Fibroblast of lung (primary cell): ENCODE measurements at regions not wholly inside any gene's neighbourhood (a gene's known extent, or its start where the extent isn't known, plus 50 kb on each side); places are given as distances from the start of the nearest gene placed in this dataset.
"Not testable (repeated sequence)": the region's sequence is repeated elsewhere in the genome, so short reads cannot be mapped to it uniquely, and the experiment has no call there.

Experiments
- DNase-seq, 2 donors: peaks; one replicate each; pipeline versions ENCODE4 v3.0.0 to v3.0.0-alpha.2; 2010; ENCODE audit warnings: low read depth in 2 of 2
- H2AFZ ChIP-seq: 2 replicates; pipeline ENCODE4 v1.5.1; 2012; ENCODE audit warnings: low read length, control low read depth, inconsistent platforms
- H3K27ac ChIP-seq: 2 replicates; pipeline ENCODE4 v1.5.1; 2011; ENCODE audit warnings: low read length, control low read depth; ENCODE audit not compliant: insufficient read depth
- H3K27me3 ChIP-seq: 2 replicates; pipeline ENCODE4 v1.5.1; 2011; ENCODE audit warnings: mild to moderate bottlenecking, low read length; ENCODE audit not compliant: control insufficient read depth, insufficient read depth
- H3K36me3 ChIP-seq: 2 replicates; pipeline ENCODE4 v1.5.1; 2011; ENCODE audit warnings: low read length; ENCODE audit not compliant: control insufficient read depth, insufficient read depth
- H3K4me1 ChIP-seq: 2 replicates; pipeline ENCODE4 v1.5.1; 2011; ENCODE audit warnings: low read length; ENCODE audit not compliant: control insufficient read depth, insufficient read depth; ENCODE audit errors: extremely low read depth
- H3K4me2 ChIP-seq: 2 replicates; pipeline ENCODE4 v1.5.1; 2011; ENCODE audit warnings: low read length, control low read depth; ENCODE audit not compliant: insufficient read depth; ENCODE audit errors: extremely low read depth
- H3K4me3 ChIP-seq, 4 experiments: fragments of 200-600 bp in 1 of 4; sonication (generic) in 1 of 4; replicated peaks in 1 of 4; 2 replicates each; pipeline ENCODE4 v1.5.1; 2011 to 2016; ENCODE audit warnings: low read length in 4 of 4, low read depth in 3 of 4, mild to moderate bottlenecking in 3 of 4, control low read depth in 2 of 4, inconsistent platforms in 1 of 4, mixed read lengths in 1 of 4; ENCODE audit not compliant: insufficient read depth in 1 of 4; ENCODE audit errors: control extremely low read depth in 1 of 4
- H3K79me2 ChIP-seq: 2 replicates; pipeline ENCODE4 v1.5.1; 2012; ENCODE audit warnings: mild to moderate bottlenecking, low read length, inconsistent platforms; ENCODE audit not compliant: control insufficient read depth, insufficient read depth
- H3K9ac ChIP-seq: 2 replicates; pipeline ENCODE4 v1.5.1; 2011; ENCODE audit warnings: mild to moderate bottlenecking, low read length, control low read depth; ENCODE audit not compliant: insufficient read depth
- H3K9me3 ChIP-seq: 2 replicates; pipeline ENCODE4 v1.5.1; 2012; ENCODE audit warnings: low read depth, low read length; ENCODE audit not compliant: control insufficient read depth, insufficient read depth
- H4K20me1 ChIP-seq: 2 replicates; pipeline ENCODE4 v1.5.1; 2011; ENCODE audit warnings: low read length; ENCODE audit not compliant: control insufficient read depth, insufficient read depth; ENCODE audit errors: extremely low read depth
- CTCF ChIP-seq, 2 donors: IDR thresholded peaks in 1 of 2; conservative IDR thresholded peaks in 1 of 2; 1 replicate in 1 of 2; 2 replicates in 1 of 2; pipeline ENCODE4 v1.5.1; 2011 to 2012; ENCODE audit warnings: low read length in 2 of 2, control low read depth in 1 of 2, inconsistent platforms in 1 of 2, low read depth in 1 of 2, mild to moderate bottlenecking in 1 of 2
- EZH2 ChIP-seq: IDR thresholded peaks from 2 replicates; pipeline ENCODE4 v1.5.1; 2012; ENCODE audit warnings: low read length, control low read depth, mild to moderate bottlenecking; ENCODE audit errors: missing control alignments

GRCh38 chr5:9815051-9815450 is 184.9 kb upstream of the TAS2R1 start:
- TF ChIP-seq CTCF (conservative IDR thresholded peaks at IDR 0.05 in 1 of 2, IDR thresholded peaks at IDR 0.05 in 1 of 2; ENCODE audit: low read depth in 1 of 2, low read length in 2 of 2) (no peak), EZH2 (no peak)
- Histone ChIP-seq H3K4me2 (no peak overlapping the region), H4K20me1 (no peaks in the 10 kb centered on the region), H3K4me3 (no peak overlapping the region), H3K9ac (no peak overlapping the region), H3K36me3 (no peaks in the 10 kb centered on the region), H3K27ac (no peak overlapping the region), H3K9me3 (no peaks in the 10 kb centered on the region), H3K4me1 (no peaks in the 10 kb centered on the region), H2AFZ (no peak overlapping the region), H3K27me3 (no peaks in the 10 kb centered on the region), H3K79me2 (no peaks in the 10 kb centered on the region)
- DNase-seq, result no peak

DNA sequence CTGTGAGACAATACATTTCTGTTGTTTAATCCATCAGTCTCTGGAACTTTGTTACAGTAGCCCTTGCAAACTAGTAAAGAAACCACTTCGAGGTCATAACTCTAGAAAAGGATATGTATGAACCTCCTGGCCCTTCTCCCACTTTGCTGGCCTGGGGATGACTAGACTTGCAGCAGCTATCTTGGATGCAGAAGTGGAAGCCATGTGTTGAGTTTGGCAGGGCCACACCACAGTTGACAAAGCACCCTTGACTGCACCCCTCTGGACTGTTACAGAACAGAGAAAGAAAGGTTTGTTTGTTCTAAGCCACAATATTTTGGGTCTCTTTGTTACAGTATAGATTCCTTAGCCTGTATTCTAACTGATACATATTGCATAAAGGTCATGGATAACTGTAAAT is 183.2 kb upstream of the TAS2R1 start:
- TF ChIP-seq EZH2, result no peak
- no peak for TF ChIP-seq CTCF (conservative IDR thresholded peaks at IDR 0.05 in 1 of 2, IDR thresholded peaks at IDR 0.05 in 1 of 2; ENCODE audit: low read depth in 1 of 2, low read length in 2 of 2)
- H3K9me3 ChIP-seq, result no peaks in the 10 kb centered on the region
- DNase-seq, result no peak

DNA sequence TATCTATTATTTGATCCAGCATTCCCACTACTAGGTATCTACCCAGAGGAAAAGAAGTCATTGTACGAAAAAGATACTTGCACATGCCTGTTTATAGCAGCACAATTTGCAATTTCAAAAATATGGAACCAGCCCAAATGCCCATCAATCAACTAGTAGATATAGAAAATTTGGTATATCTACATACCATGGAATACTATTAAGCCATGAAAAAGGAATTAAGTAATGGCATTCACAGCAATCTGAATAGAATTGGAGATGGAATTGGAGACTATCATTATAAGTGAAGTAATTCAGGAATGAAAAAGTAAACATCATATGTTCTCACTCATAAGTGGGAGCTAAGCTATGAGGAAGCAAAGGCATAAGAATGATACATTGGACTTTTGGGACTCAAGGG is 177.2 kb upstream of the TAS2R1 start:
- not testable (repeated sequence) for H3K9me3 ChIP-seq, H3K79me2 ChIP-seq, H3K36me3 ChIP-seq, H3K27me3 ChIP-seq, H3K4me3 ChIP-seq, H3K4me1 ChIP-seq, H3K4me2 ChIP-seq, H3K27ac ChIP-seq, H2AFZ ChIP-seq, H3K9ac ChIP-seq, H4K20me1 ChIP-seq, DNase-seq

More for the DNA sequence above, 183.2 kb upstream of the TAS2R1 start:
- no peaks in the 10 kb centered on the region for H3K27me3 ChIP-seq
- H4K20me1 ChIP-seq, result no peaks in the 10 kb centered on the region
- H3K9ac ChIP-seq, result no peak overlapping the region
- no peaks in the 10 kb centered on the region for H3K4me1 ChIP-seq
- H3K36me3 ChIP-seq, result no peaks in the 10 kb centered on the region
- no peak overlapping the region for H3K27ac ChIP-seq
- H3K4me2 ChIP-seq, result no peak overlapping the region
- no peak overlapping the region for H2AFZ ChIP-seq
- no peak overlapping the region for H3K4me3 ChIP-seq
- H3K79me2 ChIP-seq, result no peaks in the 10 kb centered on the region
